Transverse colon (tissue), 3 donors: ENCODE measurements at regions not wholly inside any gene's neighbourhood (a gene's known extent, or its start where the extent isn't known, plus 50 kb on each side); places are given as distances from the start of the nearest gene placed in this dataset.

Experiments used
- POLR2A ChIP-seq: fragments of 450-650 bp; IDR thresholded peaks from one replicate; pipeline ENCODE4 v1.6.1; 2016; ENCODE audit warnings: antibody characterized with exemption, mild to moderate bottlenecking, moderate library complexity
- TF ChIP-seq, protein P1 (sequence below), 5 experiments: fragments of 200-600 bp in 3 of 5; fragments of 450-650 bp in 2 of 5; sonication (generic) in 3 of 5; IDR thresholded peaks; 1 replicate in 2 of 5; 2 replicates in 3 of 5; pipeline ENCODE4 v1.5.1; 2016 to 2017; ENCODE audit warnings: antibody characterized with exemption in 5 of 5, inconsistent platforms in 3 of 5, mild to moderate bottlenecking in 2 of 5, moderate library complexity in 1 of 5

DNA sequence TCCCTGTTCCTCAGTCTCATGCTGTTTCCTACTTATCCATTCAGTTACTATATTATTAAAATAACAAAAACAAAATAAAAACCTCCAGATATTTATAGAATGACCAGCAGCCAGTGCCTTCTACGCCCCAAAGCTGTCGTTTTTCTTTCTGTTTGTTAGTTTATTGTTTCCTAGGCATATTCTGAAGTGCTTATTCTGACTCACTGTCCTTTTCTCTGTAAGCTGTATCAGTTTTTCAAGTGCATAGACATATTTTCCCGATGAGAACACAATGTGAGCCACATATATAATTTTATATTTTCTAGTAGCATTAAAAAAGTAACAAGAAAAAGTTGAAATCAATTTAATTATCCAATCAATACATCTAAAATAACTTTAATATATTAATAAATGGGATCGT is 2158.6 kb upstream of the TENM3 start:
- no peak for TF ChIP-seq POLR2A
- TF ChIP-seq, protein P1, sequence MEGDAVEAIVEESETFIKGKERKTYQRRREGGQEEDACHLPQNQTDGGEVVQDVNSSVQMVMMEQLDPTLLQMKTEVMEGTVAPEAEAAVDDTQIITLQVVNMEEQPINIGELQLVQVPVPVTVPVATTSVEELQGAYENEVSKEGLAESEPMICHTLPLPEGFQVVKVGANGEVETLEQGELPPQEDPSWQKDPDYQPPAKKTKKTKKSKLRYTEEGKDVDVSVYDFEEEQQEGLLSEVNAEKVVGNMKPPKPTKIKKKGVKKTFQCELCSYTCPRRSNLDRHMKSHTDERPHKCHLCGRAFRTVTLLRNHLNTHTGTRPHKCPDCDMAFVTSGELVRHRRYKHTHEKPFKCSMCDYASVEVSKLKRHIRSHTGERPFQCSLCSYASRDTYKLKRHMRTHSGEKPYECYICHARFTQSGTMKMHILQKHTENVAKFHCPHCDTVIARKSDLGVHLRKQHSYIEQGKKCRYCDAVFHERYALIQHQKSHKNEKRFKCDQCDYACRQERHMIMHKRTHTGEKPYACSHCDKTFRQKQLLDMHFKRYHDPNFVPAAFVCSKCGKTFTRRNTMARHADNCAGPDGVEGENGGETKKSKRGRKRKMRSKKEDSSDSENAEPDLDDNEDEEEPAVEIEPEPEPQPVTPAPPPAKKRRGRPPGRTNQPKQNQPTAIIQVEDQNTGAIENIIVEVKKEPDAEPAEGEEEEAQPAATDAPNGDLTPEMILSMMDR (IDR thresholded peaks at IDR 0.05) = no peak
